ENCODE measurements at regions not wholly inside any gene's neighbourhood (a gene's known extent, or its start where the extent isn't known, plus 50 kb on each side); places are given as distances from the start of the nearest gene placed in this dataset.

- peak; percentile 76 for TF ChIP-seq CTCF (IDR thresholded peaks at IDR 0.05)
- no peak for TF ChIP-seq REST (IDR thresholded peaks at IDR 0.05)
- no peak for TF ChIP-seq POLR2A (IDR thresholded peaks at IDR 0.05; ENCODE audit: low read length)
- TF ChIP-seq SREBF2 (IDR thresholded peaks at IDR 0.05) = no peak
- TF ChIP-seq SMC3 (IDR thresholded peaks at IDR 0.05) = peak; percentile 88
- no peak for TF ChIP-seq EP300 (IDR thresholded peaks at IDR 0.05)
- no peak for TF ChIP-seq PBX3 (IDR thresholded peaks at IDR 0.05)
- TF ChIP-seq TP53 (CRISPR knock-in tag; IDR thresholded peaks at IDR 0.05) = no peak
- TF ChIP-seq MYC (IDR thresholded peaks at IDR 0.05; ENCODE audit: borderline replicate concordance, low read length) = no peak
- no peak for TF ChIP-seq CHD2 (IDR thresholded peaks at IDR 0.05; ENCODE audit: low read length, partially characterized antibody)
- TF ChIP-seq TFCP2L1 (CRISPR knock-in tag; IDR thresholded peaks at IDR 0.05) = no peak
These were observed 150.1 kb upstream of the UBASH3B start for GRCh38 chr11:122505304-122506006.

All from A549 (cell line).